GM23338 (cell line): ENCODE measurements at regions not wholly inside any gene's neighbourhood (a gene's known extent, or its start where the extent isn't known, plus 50 kb on each side); places are given as distances from the start of the nearest gene placed in this dataset.
A peak's percentile ranks its signal among the peaks of the same experiment; 100 is the strongest.

Source experiments
- CTCF ChIP-seq, 2 experiments: fragments of 200-600 bp in 1 of 2; sonication (generic) in 1 of 2; conservative IDR thresholded peaks; 2 replicates each; pipeline versions ENCODE4 v1.5.1 to v1.6.1; 2016 to 2017; ENCODE audit warnings: antibody characterized with exemption in 2 of 2, low read depth in 2 of 2, mild to moderate bottlenecking in 2 of 2, moderate library complexity in 1 of 2
- EZH2 ChIP-seq: fragments of 200-600 bp; sonication (generic); IDR thresholded peaks from one replicate; pipeline ENCODE4 v1.8.0; 2017; ENCODE audit warnings: antibody characterized with exemption, mild to moderate bottlenecking, low read depth; ENCODE audit not compliant: unreplicated experiment
- REST ChIP-seq: IDR thresholded peaks from one replicate; pipeline ENCODE4 v1.6.1; 2018; ENCODE audit warnings: antibody characterized with exemption; ENCODE audit not compliant: unreplicated experiment
- STAT1 ChIP-seq: IDR thresholded peaks from one replicate; pipeline ENCODE4 v1.6.1; 2016; ENCODE audit warnings: antibody characterized with exemption; ENCODE audit not compliant: unreplicated experiment
- ZNF462 ChIP-seq: fragments of 250-450 bp; sonication (Bioruptor Pico); IDR thresholded peaks from 2 replicates; pipeline ENCODE4 v1.5.0; 2020; ENCODE audit warnings: mild to moderate bottlenecking, moderate library complexity

DNA sequence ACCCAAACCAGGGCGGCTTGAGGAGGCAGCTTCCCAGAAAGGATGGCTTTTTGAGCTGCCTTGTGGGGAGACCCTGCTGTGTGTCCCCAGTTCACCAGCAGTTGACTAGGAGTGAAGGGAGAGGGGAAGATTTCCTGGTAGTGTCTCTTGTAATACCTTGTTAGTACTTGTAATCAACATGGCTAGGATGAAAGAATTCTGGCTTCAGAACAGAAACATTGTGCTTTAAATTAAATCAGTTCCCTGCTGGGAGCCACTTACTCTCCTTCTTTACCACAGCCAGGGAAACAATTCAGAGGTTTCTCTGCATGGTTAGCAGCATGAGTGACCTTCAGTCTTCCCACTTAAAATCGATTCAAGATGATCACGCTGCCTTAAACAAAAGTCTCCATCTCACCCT lies 525.4 kb upstream of the ID4 start:
- TF ChIP-seq EZH2 = no peak
- no peak for TF ChIP-seq CTCF (conservative IDR thresholded peaks at IDR 0.05; ENCODE audit: low read depth in 2 of 2)
- no peak for TF ChIP-seq STAT1
- 0 out of 2 replicates have a peak, but pooled peaks have one; percentile 3 for TF ChIP-seq ZNF462 (CRISPR knock-in tag)
- TF ChIP-seq REST = no peak
